B cell (primary cell): ENCODE measurements at regions not wholly inside any gene's neighbourhood (a gene's known extent, or its start where the extent isn't known, plus 50 kb on each side); places are given as distances from the start of the nearest gene placed in this dataset.

Experiments
- ATAC-seq: fragments of 200-7000 bp; cut with Tn5 transposase; one replicate; pipeline ENCODE4 v1.10.0; 2021; ENCODE audit warnings: low read depth, mild to moderate bottlenecking, moderate number of reproducible peaks, moderate library complexity
- CTCF ChIA-PET: fragments of 350-600 bp; sonication (Branson Sonifier 250); formaldehyde crosslinking; loops from one replicate; lab custom pipeline; 2021; ENCODE audit warnings: antibody characterized with exemption, inconsistent platforms; lab: Charles Lee
- POLR2A ChIA-PET: fragments of 350-600 bp; sonication (Branson Sonifier 250); formaldehyde crosslinking; loops from one replicate; lab custom pipeline; 2021; ENCODE audit warnings: antibody characterized with exemption; lab: Charles Lee
- DNase-seq: peaks from one replicate; pipeline ENCODE4 v3.0.0; 2013
- H2AFZ ChIP-seq: 2 replicates; pipeline ENCODE4 v1.6.1; 2012; ENCODE audit warnings: mild to moderate bottlenecking, low read depth, low read length; ENCODE audit not compliant: insufficient read depth, poor library complexity, severe bottlenecking
- H3K27ac ChIP-seq, 2 donors: 1 replicate in 1 of 2; 2 replicates in 1 of 2; pipeline ENCODE4 v1.5.1; 2012 to 2013; ENCODE audit warnings: low read length in 2 of 2, mild to moderate bottlenecking in 2 of 2, moderate library complexity in 1 of 2
- H3K27me3 ChIP-seq, 4 experiments: fragments of 200-600 bp in 1 of 4; sonication (generic) in 1 of 4; replicated peaks in 1 of 4; 1 replicate in 2 of 4; 2 replicates in 2 of 4; pipeline versions ENCODE4 v1.6.1 to v1.7.0; 2013 to 2016; ENCODE audit warnings: low read length in 3 of 4, mild to moderate bottlenecking in 2 of 4, mixed read lengths in 1 of 4, moderate library complexity in 1 of 4; ENCODE audit not compliant: insufficient read depth in 4 of 4, control insufficient read depth in 3 of 4; ENCODE audit errors: control extremely low read depth in 1 of 4
- H3K36me3 ChIP-seq, 2 experiments: replicated peaks in 1 of 2; 1 replicate in 1 of 2; 2 replicates in 1 of 2; pipeline versions ENCODE4 v1.6.1 to v1.7.1; 2013; ENCODE audit warnings: low read length in 1 of 2; ENCODE audit not compliant: insufficient read depth in 2 of 2, control insufficient read depth in 1 of 2; ENCODE audit errors: control extremely low read depth in 1 of 2, extremely low read depth in 1 of 2
- H3K4me1 ChIP-seq, 2 donors: fragments of 200-600 bp in 1 of 2; sonication (generic) in 1 of 2; 1 replicate in 1 of 2; 2 replicates in 1 of 2; pipeline versions ENCODE4 v1.5.1 to v1.6.1; 2013 to 2017; ENCODE audit warnings: low read length in 2 of 2; ENCODE audit not compliant: control insufficient read depth in 2 of 2, insufficient read depth in 2 of 2
- H3K4me2 ChIP-seq: replicated peaks from 2 replicates; pipeline ENCODE3; 2012; ENCODE audit warnings: mild to moderate bottlenecking, low read depth, low read length; ENCODE audit not compliant: poor library complexity, severe bottlenecking
- H3K4me3 ChIP-seq, 5 experiments: fragments of 200-600 bp in 1 of 5; sonication (generic) in 1 of 5; 1 replicate in 3 of 5; 2 replicates in 2 of 5; pipeline versions ENCODE4 v1.5.1 to v1.7.0; 2011 to 2016; ENCODE audit warnings: low read length in 4 of 5, mild to moderate bottlenecking in 4 of 5, low read depth in 2 of 5, control low read depth in 1 of 5, moderate library complexity in 1 of 5; ENCODE audit not compliant: insufficient read depth in 1 of 5; ENCODE audit errors: control extremely low read depth in 1 of 5, extremely low read depth in 1 of 5
- H3K79me2 ChIP-seq: fragments of 200-600 bp; sonication (generic); one replicate; pipeline ENCODE4 v1.6.0; 2016; ENCODE audit warnings: low read length; ENCODE audit not compliant: control insufficient read depth, insufficient read depth
- H3K9ac ChIP-seq: fragments of 200-600 bp; sonication (generic); 2 replicates; pipeline ENCODE4 v1.6.1; 2017; ENCODE audit warnings: mild to moderate bottlenecking, low read length, moderate library complexity
- H3K9me3 ChIP-seq, 3 donors: one replicate each; pipeline versions ENCODE4 v1.6.1 to v1.7.1; 2013; ENCODE audit warnings: low read length in 2 of 3; ENCODE audit not compliant: control insufficient read depth in 2 of 3, insufficient read depth in 1 of 3; ENCODE audit errors: control extremely low read depth in 1 of 3
- H4K20me1 ChIP-seq: 2 replicates; pipeline ENCODE4 v1.6.0; 2012; ENCODE audit warnings: mild to moderate bottlenecking, low read length; ENCODE audit not compliant: insufficient read depth, control insufficient read depth, poor library complexity, severe bottlenecking
- H3K27ac Mint-ChIP-seq: one replicate; pipeline ENCODE4 v1.8.0; 2021; ENCODE audit warnings: mixed read lengths
- H3K27me3 Mint-ChIP-seq: one replicate; pipeline ENCODE4 v1.8.0; 2021; ENCODE audit warnings: mixed read lengths
- H3K4me1 Mint-ChIP-seq: one replicate; pipeline ENCODE4 v1.8.0; 2021; ENCODE audit warnings: mixed read lengths
- H3K4me3 Mint-ChIP-seq: one replicate; pipeline ENCODE4 v1.8.0; 2021; ENCODE audit warnings: mixed read lengths
- H3K9me3 Mint-ChIP-seq: one replicate; pipeline ENCODE4 v1.8.0; 2022; ENCODE audit warnings: mixed read lengths; ENCODE audit not compliant: insufficient read depth
- CTCF ChIP-seq: fragments of 200-600 bp; IDR thresholded peaks from one replicate; pipeline ENCODE4 v1.8.0; 2022; ENCODE audit warnings: antibody characterized with exemption, mild to moderate bottlenecking
- EZH2 ChIP-seq: IDR thresholded peaks from 2 replicates; pipeline ENCODE4 v1.6.1; 2012; ENCODE audit warnings: borderline replicate concordance, low read depth, mild to moderate bottlenecking, moderate library complexity, low read length; ENCODE audit not compliant: insufficient read depth, poor library complexity, severe bottlenecking
- WGBS: methylation state at CpG from one replicate; pipeline ENCODE4 v1.1.5; 2013; ENCODE audit warnings: missing lambda C conversion rate; ENCODE audit not compliant: insufficient coverage; 5-methylcytosine and 5-hydroxymethylcytosine counted together
- intact Hi-C: fragments of 100-400 bp; cut with micrococcal nuclease; formaldehyde crosslinking; loops from one replicate; pipeline ENCODE4 v1.10.0; 2022

GRCh38 chr3:14334136-14334535 lies 68.3 kb upstream of the SLC6A6 start:
- Histone ChIP-seq H3K36me3 (no peaks in the 10 kb centered on the region), H3K4me1 (no peaks in the 10 kb centered on the region), H3K79me2 (no peaks in the 10 kb centered on the region), H3K27me3 (no peaks in the 10 kb centered on the region), H3K27ac (no peak overlapping the region), H4K20me1 (no peaks in the 10 kb centered on the region), H3K4me2 (no peak overlapping the region), H3K4me3 (no peak overlapping the region), H2AFZ (no peak overlapping the region), H3K9me3 (peaks cover 0 to under 1% (median 0%) of the 10 kb centered on the region in 3 donors), H3K9ac (no peak overlapping the region)
- DNase-seq, result no peak
- CTCF ChIA-PET, result no interaction called here
- intact Hi-C loops, result no loop called here
- TF ChIP-seq EZH2 (no peak), CTCF (no peak)
- Mint-ChIP-seq H3K9me3 (no peaks in the 10 kb centered on the region), H3K4me3 (no peak overlapping the region), H3K27ac (no peak overlapping the region), H3K27me3 (peaks cover 11% of the 10 kb centered on the region), H3K4me1 (no peaks in the 10 kb centered on the region)
- 91% methylated on average over 2 of the region's 4 CpGs for WGBS
- ATAC-seq, result no peak
- POLR2A ChIA-PET, result no interaction called here

GRCh38 chr3:14334936-14335335 lies 67.5 kb upstream of the SLC6A6 start:
- H3K27ac ChIP-seq, result no peak overlapping the region
- H3K27me3 ChIP-seq, result no peaks in the 10 kb centered on the region
- Mint-ChIP-seq H3K9me3 (no peaks in the 10 kb centered on the region), H3K27ac (no peak overlapping the region), H3K4me3 (no peak overlapping the region), H3K4me1 (no peaks in the 10 kb centered on the region), H3K27me3 (peaks cover 6% of the 10 kb centered on the region)
- POLR2A ChIA-PET, result no interaction called here
- no peaks in the 10 kb centered on the region for H4K20me1 ChIP-seq
- H3K4me1 ChIP-seq, result no peaks in the 10 kb centered on the region
- no peak overlapping the region for H3K9ac ChIP-seq
- ATAC-seq (no peak), DNase-seq (no peak)
- H3K4me3 ChIP-seq, result no peak overlapping the region
- TF ChIP-seq CTCF, result no peak
- no peak for TF ChIP-seq EZH2
- no peaks in the 10 kb centered on the region for H3K79me2 ChIP-seq
- no peak overlapping the region for H3K4me2 ChIP-seq
- H3K9me3 ChIP-seq, result no peaks in the 10 kb centered on the region
- CTCF ChIA-PET, result no interaction called here
- WGBS, result 86% methylated on average over 6 of the region's 7 CpGs
- H3K36me3 ChIP-seq, result no peaks in the 10 kb centered on the region
- no peak overlapping the region for H2AFZ ChIP-seq
- intact Hi-C loops, result no loop called here
